Kidney (tissue), 13 donors: ENCODE measurements at regions not wholly inside any gene's neighbourhood (a gene's known extent, or its start where the extent isn't known, plus 50 kb on each side); places are given as distances from the start of the nearest gene placed in this dataset.

ENCODE experiments used
- DNase-seq, 5 donors: peaks; one replicate each; pipeline ENCODE4 v3.0.0-alpha.2; 2013 to 2020
- FAIRE-seq: peaks from 2 replicates; lab custom pipeline; 2012; peaks lifted over from hg19 to GRCh38; lab: Jason Lieb, UNC
- H3K27ac ChIP-seq, 2 donors: one replicate each; pipeline ENCODE4 v1.7.0; 2013; ENCODE audit warnings: low read depth in 2 of 2, low read length in 2 of 2, inconsistent platforms in 1 of 2
- H3K27me3 ChIP-seq: one replicate; pipeline ENCODE4 v1.7.1; 2013; ENCODE audit warnings: low read length, inconsistent platforms; ENCODE audit not compliant: control insufficient read depth, insufficient read depth
- H3K36me3 ChIP-seq, 3 donors: one replicate each; pipeline versions ENCODE4 v1.7.0 to v1.7.1; 2013; ENCODE audit warnings: low read length in 3 of 3, control low read depth in 1 of 3, inconsistent platforms in 1 of 3; ENCODE audit not compliant: insufficient read depth in 3 of 3, control insufficient read depth in 2 of 3
- H3K4me1 ChIP-seq, 3 donors: one replicate each; pipeline versions ENCODE4 v1.7.0 to v1.7.1; 2013; ENCODE audit warnings: low read length in 3 of 3, inconsistent platforms in 1 of 3, low read depth in 1 of 3; ENCODE audit not compliant: control insufficient read depth in 2 of 3, insufficient read depth in 2 of 3
- H3K4me3 ChIP-seq, 3 donors: one replicate each; pipeline versions ENCODE4 v1.7.0 to v1.8.1; 2013; ENCODE audit warnings: low read length in 3 of 3, control low read depth in 1 of 3, inconsistent platforms in 1 of 3
- H3K9ac ChIP-seq, 3 donors: one replicate each; pipeline versions ENCODE4 v1.7.0 to v1.7.1; 2013; ENCODE audit warnings: low read length in 3 of 3, control low read depth in 1 of 3, inconsistent platforms in 1 of 3
- H3K9me3 ChIP-seq, 3 donors: one replicate each; pipeline versions ENCODE4 v1.7.0 to v1.7.1; 2013; ENCODE audit warnings: low read length in 3 of 3, control low read depth in 1 of 3, inconsistent platforms in 1 of 3; ENCODE audit not compliant: control insufficient read depth in 2 of 3, insufficient read depth in 1 of 3
- intact Hi-C: fragments of 100-400 bp; cut with DNase I; formaldehyde crosslinking; loops from one replicate; pipeline ENCODE4 v1.11.1; 2022
- TF ChIP-seq, protein P1 (sequence below): IDR thresholded peaks from 3 replicates; pipeline ENCODE4 v1.5.1; 2012; ENCODE audit warnings: mild to moderate bottlenecking, moderate library complexity, borderline replicate concordance; ENCODE audit not compliant: insufficient read depth; ENCODE audit errors: extremely low read depth
- donor health status: control.
- donor health status: control.
- donor health status: control.
- donor health status: control.
- donor health status: control.
- donor health status: DM: yes; HTN: yes; CAD: no.
- donor health status: Normal renal cell carcinoma (clear cell type).

DNA sequence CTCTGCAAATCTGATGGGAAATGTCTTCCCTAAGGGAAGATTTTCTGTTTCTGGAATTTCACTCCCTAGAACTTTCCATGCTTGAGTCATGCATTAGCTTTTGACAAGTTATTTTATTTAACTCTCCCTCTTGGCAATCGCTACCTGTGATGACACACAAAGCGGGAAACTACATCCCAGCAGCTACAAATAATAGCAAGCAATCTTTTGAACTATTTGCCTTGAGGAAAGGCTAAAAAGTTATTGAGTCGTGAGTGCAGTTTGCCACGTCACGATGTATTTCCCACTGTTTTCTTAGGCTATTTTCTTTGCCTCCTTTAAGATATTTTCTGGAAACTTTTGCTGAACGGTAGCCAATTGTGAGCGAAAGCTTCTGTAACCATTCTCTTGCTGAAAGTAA, 353.3 kb upstream of the HTR2A start:
- H3K27me3 ChIP-seq: no peaks in the 10 kb centered on the region
- no peaks in the 10 kb centered on the region for H3K36me3 ChIP-seq
- intact Hi-C loops: no loop called here
- no peaks in the 10 kb centered on the region for H3K4me1 ChIP-seq
- H3K9me3 ChIP-seq: peaks cover 0 to under 1% (median 0%) of the 10 kb centered on the region in 3 donors
- TF ChIP-seq, protein P1, sequence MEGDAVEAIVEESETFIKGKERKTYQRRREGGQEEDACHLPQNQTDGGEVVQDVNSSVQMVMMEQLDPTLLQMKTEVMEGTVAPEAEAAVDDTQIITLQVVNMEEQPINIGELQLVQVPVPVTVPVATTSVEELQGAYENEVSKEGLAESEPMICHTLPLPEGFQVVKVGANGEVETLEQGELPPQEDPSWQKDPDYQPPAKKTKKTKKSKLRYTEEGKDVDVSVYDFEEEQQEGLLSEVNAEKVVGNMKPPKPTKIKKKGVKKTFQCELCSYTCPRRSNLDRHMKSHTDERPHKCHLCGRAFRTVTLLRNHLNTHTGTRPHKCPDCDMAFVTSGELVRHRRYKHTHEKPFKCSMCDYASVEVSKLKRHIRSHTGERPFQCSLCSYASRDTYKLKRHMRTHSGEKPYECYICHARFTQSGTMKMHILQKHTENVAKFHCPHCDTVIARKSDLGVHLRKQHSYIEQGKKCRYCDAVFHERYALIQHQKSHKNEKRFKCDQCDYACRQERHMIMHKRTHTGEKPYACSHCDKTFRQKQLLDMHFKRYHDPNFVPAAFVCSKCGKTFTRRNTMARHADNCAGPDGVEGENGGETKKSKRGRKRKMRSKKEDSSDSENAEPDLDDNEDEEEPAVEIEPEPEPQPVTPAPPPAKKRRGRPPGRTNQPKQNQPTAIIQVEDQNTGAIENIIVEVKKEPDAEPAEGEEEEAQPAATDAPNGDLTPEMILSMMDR: no peak
- DNase-seq (peak in 1 of 5 donors; percentile 3), FAIRE-seq (no peak)
- no peak overlapping the region for H3K9ac ChIP-seq
- H3K4me3 ChIP-seq: no peak overlapping the region
- no peak overlapping the region for H3K27ac ChIP-seq

DNA sequence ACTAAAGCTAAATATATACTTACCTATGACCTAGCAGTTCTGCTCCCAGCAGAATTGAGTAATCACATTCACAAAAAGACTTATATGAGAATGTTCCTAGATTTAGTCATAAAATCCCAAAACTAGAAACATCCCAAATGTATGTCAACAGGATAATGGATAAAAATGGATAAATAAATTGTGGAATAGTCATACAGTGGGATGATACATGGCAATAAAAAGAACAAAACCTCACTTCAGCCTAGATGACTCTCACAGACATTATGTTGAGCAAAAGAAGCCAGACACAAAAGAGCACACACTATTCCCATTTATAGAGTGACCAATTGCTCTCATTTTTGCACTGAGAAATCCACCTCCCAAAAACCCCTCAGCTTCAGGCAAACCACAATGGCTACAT, 352.4 kb upstream of the HTR2A start:
- H3K9me3 ChIP-seq: peaks cover 0 to 3% (median 0%) of the 10 kb centered on the region in 3 donors
- H3K36me3 ChIP-seq: no peaks in the 10 kb centered on the region
- H3K27me3 ChIP-seq: no peaks in the 10 kb centered on the region
- H3K4me1 ChIP-seq: no peaks in the 10 kb centered on the region
- intact Hi-C loops: no loop called here
- FAIRE-seq (no peak), DNase-seq (no peak)
- H3K27ac ChIP-seq: no peak overlapping the region
- no peak overlapping the region for H3K4me3 ChIP-seq
- TF ChIP-seq, protein P1: no peak
- H3K9ac ChIP-seq: no peak overlapping the region

DNA sequence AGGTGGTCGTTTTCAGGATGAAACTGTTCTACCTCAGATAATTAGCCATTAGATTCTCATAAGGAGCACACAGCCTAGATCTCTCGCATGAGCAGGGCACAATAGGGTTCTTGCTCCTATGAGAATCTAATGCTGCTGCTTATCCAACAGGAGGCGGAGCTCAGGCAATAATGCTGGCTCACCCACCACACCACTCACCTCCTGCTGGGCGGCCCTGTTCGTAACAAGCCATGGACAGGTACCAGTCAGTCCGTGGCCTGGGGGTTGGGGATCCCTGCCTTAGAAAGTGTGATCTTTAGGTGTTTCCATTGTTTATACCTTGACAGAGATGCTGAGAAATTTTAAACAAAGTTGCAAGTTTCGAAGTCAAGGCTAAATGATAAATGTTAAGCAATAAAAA, 344.6 kb upstream of the HTR2A start:
- Histone ChIP-seq H3K36me3 (no peaks in the 10 kb centered on the region), H3K9me3 (peaks cover 0 to 3% (median 0%) of the 10 kb centered on the region in 3 donors), H3K27ac (no peak overlapping the region), H3K4me1 (no peaks in the 10 kb centered on the region), H3K27me3 (no peaks in the 10 kb centered on the region), H3K4me3 (no peak overlapping the region), H3K9ac (no peak overlapping the region)
- FAIRE-seq: no peak
- DNase-seq: no peak
- intact Hi-C loops: no loop called here
- TF ChIP-seq, protein P1: no peak

DNA sequence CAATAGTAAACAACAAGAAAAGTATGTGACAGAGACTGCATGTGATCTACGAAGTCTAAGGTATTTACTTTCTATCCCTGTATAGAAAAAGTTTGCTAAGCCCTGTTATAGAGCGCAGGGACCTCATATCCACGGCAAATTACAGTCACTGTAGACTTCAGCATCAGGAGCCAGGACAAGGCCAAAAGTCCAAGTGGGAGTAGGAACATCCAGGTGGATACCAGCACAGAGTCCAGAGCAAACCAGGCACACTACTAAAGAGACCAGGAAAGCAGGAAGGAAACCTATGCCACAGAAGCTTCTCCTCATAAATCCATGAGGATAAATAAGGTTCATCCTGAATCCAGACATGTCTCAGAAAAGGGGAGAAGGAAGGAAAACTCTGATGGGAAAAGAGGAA, 342.2 kb upstream of the HTR2A start:
- no peaks in the 10 kb centered on the region for H3K4me1 ChIP-seq
- DNase-seq: no peak
- H3K36me3 ChIP-seq: no peaks in the 10 kb centered on the region
- no peak overlapping the region for H3K4me3 ChIP-seq
- H3K9ac ChIP-seq: no peak overlapping the region
- TF ChIP-seq, protein P1: no peak
- H3K27me3 ChIP-seq: no peaks in the 10 kb centered on the region
- intact Hi-C loops: no loop called here
- H3K9me3 ChIP-seq: no peaks in the 10 kb centered on the region
- no peak overlapping the region for H3K27ac ChIP-seq
- no peak for FAIRE-seq
